H9 (cell line): ENCODE measurements at regions not wholly inside any gene's neighbourhood (a gene's known extent, or its start where the extent isn't known, plus 50 kb on each side); places are given as distances from the start of the nearest gene placed in this dataset.

Experiments used
- DNase-seq: peaks from one replicate; pipeline ENCODE4 v3.0.0-alpha.2; 2017
- H2AFZ ChIP-seq: one replicate; pipeline ENCODE4 v1.6.1; 2013; ENCODE audit warnings: mild to moderate bottlenecking, low read length, control low read depth, moderate library complexity
- H2AK5ac ChIP-seq: 2 replicates; pipeline ENCODE4 v1.6.1; 2013; ENCODE audit warnings: low read length, control low read depth, mixed read lengths; ENCODE audit not compliant: insufficient read length
- H2BK120ac ChIP-seq: one replicate; pipeline ENCODE4 v1.6.1; 2013; ENCODE audit warnings: low read depth, mild to moderate bottlenecking, low read length, control low read depth, inconsistent platforms; ENCODE audit not compliant: poor library complexity, severe bottlenecking
- H2BK12ac ChIP-seq: 2 replicates; pipeline ENCODE4 v1.6.1; 2013; ENCODE audit warnings: low read length, control low read depth, mixed read lengths, low read depth; ENCODE audit not compliant: insufficient read length
- H2BK15ac ChIP-seq: 2 replicates; pipeline ENCODE4 v1.6.1; 2013; ENCODE audit warnings: low read depth, low read length, control low read depth
- H2BK20ac ChIP-seq: one replicate; pipeline ENCODE4 v1.6.1; 2013; ENCODE audit warnings: low read depth, mild to moderate bottlenecking, low read length, control low read depth, inconsistent platforms; ENCODE audit not compliant: poor library complexity, severe bottlenecking
- H2BK5ac ChIP-seq: 2 replicates; pipeline ENCODE4 v1.6.1; 2013; ENCODE audit warnings: low read length, control low read depth, mixed read lengths; ENCODE audit not compliant: insufficient read length
- H3K14ac ChIP-seq: 2 replicates; pipeline ENCODE4 v1.6.1; 2013; ENCODE audit warnings: low read length, control low read depth; ENCODE audit not compliant: insufficient read depth
- H3K18ac ChIP-seq: 2 replicates; pipeline ENCODE4 v1.6.1; 2013; ENCODE audit warnings: low read depth, mild to moderate bottlenecking, mixed read lengths, low read length, control low read depth; ENCODE audit not compliant: insufficient read length
- H3K23ac ChIP-seq: 2 replicates; pipeline ENCODE4 v1.6.1; 2013; ENCODE audit warnings: low read length, control low read depth, mixed read lengths, low read depth; ENCODE audit not compliant: insufficient read length
- H3K23me2 ChIP-seq: 2 replicates; pipeline ENCODE4 v1.6.1; 2013; ENCODE audit warnings: low read depth, mild to moderate bottlenecking, mixed read lengths, low read length, control low read depth; ENCODE audit not compliant: insufficient read length, poor library complexity, severe bottlenecking
- H3K27ac ChIP-seq: 2 replicates; pipeline ENCODE4 v1.5.1; 2013; ENCODE audit warnings: low read length, control low read depth, mixed read lengths, low read depth; ENCODE audit not compliant: insufficient read length
- H3K27me3 ChIP-seq: 2 replicates; pipeline ENCODE4 v1.6.1; 2013; ENCODE audit warnings: low read length, control low read depth, inconsistent platforms; ENCODE audit not compliant: insufficient read depth
- H3K4ac ChIP-seq: 2 replicates; pipeline ENCODE4 v1.6.1; 2013; ENCODE audit warnings: low read depth, mild to moderate bottlenecking, control low read depth, inconsistent platforms, low read length, moderate library complexity
- H3K4me1 ChIP-seq: 2 replicates; pipeline ENCODE4 v1.6.1; 2013; ENCODE audit warnings: low read length, control low read depth, inconsistent platforms; ENCODE audit not compliant: insufficient read depth
- H3K4me2 ChIP-seq: 2 replicates; pipeline ENCODE4 v1.6.1; 2013; ENCODE audit warnings: low read length, control low read depth, mixed read lengths; ENCODE audit not compliant: insufficient read length, insufficient read depth
- H3K56ac ChIP-seq: 2 replicates; pipeline ENCODE4 v1.6.1; 2013; ENCODE audit warnings: low read depth, mild to moderate bottlenecking, mixed read lengths, low read length, control low read depth; ENCODE audit not compliant: insufficient read length
- H3K79me1 ChIP-seq: 2 replicates; pipeline ENCODE4 v1.6.1; 2013; ENCODE audit warnings: low read depth, mild to moderate bottlenecking, moderate library complexity, low read length, control low read depth, inconsistent platforms; ENCODE audit not compliant: insufficient read depth, poor library complexity, severe bottlenecking
- H3K79me2 ChIP-seq: 2 replicates; pipeline ENCODE4 v1.6.1; 2013; ENCODE audit warnings: low read length, control low read depth, inconsistent platforms; ENCODE audit not compliant: insufficient read depth
- H3K9ac ChIP-seq: 2 replicates; pipeline ENCODE4 v1.6.1; 2013; ENCODE audit warnings: low read length, control low read depth, mixed read lengths; ENCODE audit not compliant: insufficient read length; ENCODE audit errors: extremely low read depth
- H3K9me3 ChIP-seq: one replicate; pipeline ENCODE4 v1.6.1; 2013; ENCODE audit warnings: low read depth, low read length, inconsistent platforms; ENCODE audit not compliant: control insufficient read depth
- H3T11ph ChIP-seq: one replicate; pipeline ENCODE4 v1.6.1; 2013; ENCODE audit warnings: mild to moderate bottlenecking, low read length, control low read depth, inconsistent platforms
- H4K20me1 ChIP-seq: one replicate; pipeline ENCODE4 v1.6.1; 2013; ENCODE audit not compliant: control insufficient read depth, insufficient read length, insufficient read depth
- H4K5ac ChIP-seq: 2 replicates; pipeline ENCODE4 v1.6.1; 2013; ENCODE audit warnings: low read depth, mild to moderate bottlenecking, mixed read lengths, low read length, control low read depth; ENCODE audit not compliant: insufficient read length
- H4K8ac ChIP-seq: replicated peaks from 2 replicates; pipeline ENCODE4 v1.6.1; 2013; ENCODE audit warnings: low read length, control low read depth, mixed read lengths, low read depth; ENCODE audit not compliant: insufficient read length
- H4K91ac ChIP-seq: 2 replicates; pipeline ENCODE4 v1.6.1; 2013; ENCODE audit warnings: low read depth, mild to moderate bottlenecking, moderate library complexity, mixed read lengths, low read length, control low read depth; ENCODE audit not compliant: insufficient read length
- H3K27ac Mint-ChIP-seq, 3 experiments: 2 replicates in 2 of 3; 3 replicates in 1 of 3; pipeline ENCODE4 v1.8.0; 2020 to 2021; ENCODE audit warnings: mixed read lengths in 3 of 3, mild to moderate bottlenecking in 1 of 3, moderate library complexity in 1 of 3
- H3K27me3 Mint-ChIP-seq: 2 replicates; pipeline ENCODE4 v1.8.0; 2021; ENCODE audit warnings: low read depth, mild to moderate bottlenecking, moderate library complexity, mixed read lengths
- H3K36me3 Mint-ChIP-seq, 3 experiments: 2 replicates in 2 of 3; 3 replicates in 1 of 3; pipeline ENCODE4 v1.8.0; 2020 to 2021; ENCODE audit warnings: low read depth in 3 of 3, mixed read lengths in 3 of 3; ENCODE audit not compliant: insufficient read depth in 1 of 3
- H3K4me1 Mint-ChIP-seq, 2 experiments: 2 replicates each; pipeline ENCODE4 v1.8.0; 2020; ENCODE audit warnings: mixed read lengths in 2 of 2
- H3K4me3 Mint-ChIP-seq, 2 experiments: 2 replicates in 1 of 2; 3 replicates in 1 of 2; pipeline ENCODE4 v1.8.0; 2020 to 2021; ENCODE audit warnings: mild to moderate bottlenecking in 2 of 2, mixed read lengths in 2 of 2, moderate library complexity in 1 of 2
- H3K9me3 Mint-ChIP-seq, 2 experiments: 2 replicates in 1 of 2; 3 replicates in 1 of 2; pipeline ENCODE4 v1.8.0; 2020; ENCODE audit warnings: mild to moderate bottlenecking in 2 of 2, mixed read lengths in 2 of 2, moderate library complexity in 1 of 2
- CTCF ChIP-seq: fragments of 200-600 bp; sonication (generic); conservative IDR thresholded peaks from 3 replicates; pipeline ENCODE4 v1.8.0; 2021; ENCODE audit warnings: antibody characterized with exemption, mild to moderate bottlenecking

- H3K9me3 Mint-ChIP-seq, result peaks cover 15 to 16% of the 10 kb centered on the region in 2 experiments
- H3K27ac Mint-ChIP-seq, result no peak overlapping the region
These were observed 567.0 kb upstream of the SGCD start for GRCh38 chr5:155759984-155760383.

More at GRCh38 chr5:155759984-155760383, 567.0 kb upstream of the SGCD start:
- Histone ChIP-seq H3K79me1 (no peaks in the 10 kb centered on the region), H3K18ac (no peak overlapping the region), H3K14ac (no peak overlapping the region), H3K4me2 (no peak overlapping the region), H4K20me1 (no peaks in the 10 kb centered on the region), H3K79me2 (no peaks in the 10 kb centered on the region), H3K23ac (no peak overlapping the region), H3K4me1 (no peaks in the 10 kb centered on the region), H3K27ac (no peak overlapping the region), H4K5ac (no peak overlapping the region), H2AFZ (no peak overlapping the region), H2BK120ac (no peak overlapping the region), H4K91ac (no peak overlapping the region), H2AK5ac (no peak overlapping the region), H3T11ph (no peak overlapping the region), H3K9ac (no peak overlapping the region), H4K8ac (no peak overlapping the region), H3K9me3 (no peaks in the 10 kb centered on the region), H3K4ac (no peak overlapping the region), H3K27me3 (no peaks in the 10 kb centered on the region), H2BK12ac (no peak overlapping the region), H3K23me2 (no peaks in the 10 kb centered on the region), H2BK20ac (no peak overlapping the region), H3K56ac (no peak overlapping the region), H2BK5ac (no peak overlapping the region), H2BK15ac (no peak overlapping the region)
- no peaks in the 10 kb centered on the region; the same call in 1 of the 2 replicates for H3K27me3 Mint-ChIP-seq
- no peak for TF ChIP-seq CTCF
- no peaks in the 10 kb centered on the region for H3K4me1 Mint-ChIP-seq
- H3K4me3 Mint-ChIP-seq, result no peak overlapping the region
- no peak for DNase-seq
- H3K36me3 Mint-ChIP-seq, result peaks cover 2 to 11% (median 7%) of the 10 kb centered on the region in 3 experiments; a peak in 6 of 7 replicates
